ENCODE measurements at regions not wholly inside any gene's neighbourhood (a gene's known extent, or its start where the extent isn't known, plus 50 kb on each side); places are given as distances from the start of the nearest gene placed in this dataset.

DNA sequence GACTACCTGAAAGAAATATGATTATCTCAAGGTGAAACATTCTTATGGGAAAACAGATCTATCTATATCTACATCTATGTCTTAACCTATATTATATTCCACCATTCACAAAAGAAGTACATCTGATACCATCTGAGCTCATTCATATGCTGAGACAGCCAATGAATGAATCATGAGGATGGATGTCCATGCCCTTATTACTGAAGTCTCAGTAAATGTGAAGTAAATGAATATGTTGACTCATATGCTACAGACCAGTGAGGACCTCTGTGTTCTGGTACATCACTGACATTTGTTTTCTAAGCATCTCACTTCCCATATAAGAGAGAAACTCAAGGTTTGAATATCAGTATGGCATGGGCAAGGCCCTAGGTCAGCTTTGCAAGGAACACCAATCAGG is 311.2 kb upstream of the TMC3 start:
- no peaks in the 10 kb centered on the region for H3K27me3 ChIP-seq (ENCODE audit: control insufficient read depth in 1 of 2, insufficient read depth in 1 of 2, low read length in 2 of 2)
- DNase-seq, result no peak
- H4K91ac ChIP-seq (ENCODE audit: low read length), result no peak overlapping the region
- no peak overlapping the region for H3K14ac ChIP-seq (ENCODE audit: low read length in 2 of 2)
- no peak overlapping the region for H3K23ac ChIP-seq (ENCODE audit: low read length in 2 of 2)
- no peak overlapping the region for H2BK120ac ChIP-seq (ENCODE audit: low read depth, low read length)
- H3K9ac ChIP-seq (ENCODE audit: low read length), result no peak overlapping the region
- no peaks in the 10 kb centered on the region for H3K79me1 ChIP-seq (replicated peaks; ENCODE audit: low read length, poor library complexity, severe bottlenecking)
- no peak overlapping the region for H2AK5ac ChIP-seq (ENCODE audit: low read length, severe bottlenecking)
- no peak overlapping the region for H3K18ac ChIP-seq (ENCODE audit: low read depth in 1 of 2, low read length in 2 of 2)
- no peak overlapping the region for H2BK15ac ChIP-seq (ENCODE audit: low read depth, poor library complexity, severe bottlenecking)
- H2AFZ ChIP-seq (ENCODE audit: low read depth, low read length), result no peak overlapping the region
- no peaks in the 10 kb centered on the region for H3K36me3 ChIP-seq (ENCODE audit: control insufficient read depth in 1 of 2, insufficient read depth in 2 of 2, low read depth in 1 of 2, low read length in 2 of 2)
- H2BK5ac ChIP-seq (ENCODE audit: low read depth, low read length, poor library complexity, severe bottlenecking), result no peak overlapping the region
- no peak overlapping the region for H2BK12ac ChIP-seq (ENCODE audit: low read length in 2 of 2)
- H3K27ac ChIP-seq (ENCODE audit: low read length, poor library complexity, severe bottlenecking), result no peak overlapping the region
- H3K4me2 ChIP-seq (ENCODE audit: low read length, poor library complexity, severe bottlenecking), result no peak overlapping the region
- no peaks in the 10 kb centered on the region for H3K4me1 ChIP-seq (ENCODE audit: control insufficient read depth, insufficient read depth, low read depth, low read length)
- peaks cover 20% of the 10 kb centered on the region for H3K9me3 ChIP-seq (ENCODE audit: control insufficient read depth, low read length)
- no peak overlapping the region for H4K8ac ChIP-seq (ENCODE audit: low read length)
- no peak overlapping the region for H3K4me3 ChIP-seq (ENCODE audit: insufficient read depth in 1 of 2, low read depth in 1 of 2, low read length in 2 of 2)
- no peak overlapping the region for H3K4ac ChIP-seq (ENCODE audit: low read depth in 1 of 2, low read length in 2 of 2)

DNA sequence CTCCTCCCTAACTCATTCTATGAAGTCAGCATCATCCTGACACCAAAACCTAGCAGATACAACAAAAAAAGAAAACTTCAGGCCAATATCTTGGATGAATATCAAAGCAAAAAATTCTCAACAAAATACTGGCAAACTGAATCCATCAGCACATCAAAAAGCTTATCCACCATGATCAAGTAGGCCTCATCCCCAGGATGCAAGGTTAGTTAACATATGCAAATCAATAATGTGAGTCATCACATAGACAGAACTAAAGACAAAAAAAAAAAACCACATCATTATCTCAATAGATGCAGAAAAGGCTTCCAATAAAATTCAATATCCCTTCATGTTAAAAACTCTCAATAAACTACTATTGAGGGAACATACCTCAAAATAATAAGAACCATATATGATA is 306.8 kb upstream of the TMC3 start:
- Histone ChIP-seq H4K91ac (ENCODE audit: low read length) (no peak overlapping the region), H3K4me2 (ENCODE audit: low read length, poor library complexity, severe bottlenecking) (no peak overlapping the region), H3K9me3 (ENCODE audit: control insufficient read depth, low read length) (peaks cover 31% of the 10 kb centered on the region), H3K4ac (ENCODE audit: low read depth in 1 of 2, low read length in 2 of 2) (no peak overlapping the region), H3K14ac (ENCODE audit: low read length in 2 of 2) (no peak overlapping the region), H3K23ac (ENCODE audit: low read length in 2 of 2) (no peak overlapping the region), H2BK120ac (ENCODE audit: low read depth, low read length) (no peak overlapping the region), H4K8ac (ENCODE audit: low read length) (no peak overlapping the region), H2BK12ac (ENCODE audit: low read length in 2 of 2) (no peak overlapping the region), H2BK5ac (ENCODE audit: low read depth, low read length, poor library complexity, severe bottlenecking) (no peak overlapping the region), H3K9ac (ENCODE audit: low read length) (no peak overlapping the region), H2AFZ (ENCODE audit: low read depth, low read length) (no peak overlapping the region), H3K27ac (ENCODE audit: low read length, poor library complexity, severe bottlenecking) (no peak overlapping the region), H2BK15ac (ENCODE audit: low read depth, poor library complexity, severe bottlenecking) (no peak overlapping the region), H3K4me1 (ENCODE audit: control insufficient read depth, insufficient read depth, low read depth, low read length) (no peaks in the 10 kb centered on the region), H3K36me3 (ENCODE audit: control insufficient read depth in 1 of 2, insufficient read depth in 2 of 2, low read depth in 1 of 2, low read length in 2 of 2) (no peaks in the 10 kb centered on the region), H3K18ac (ENCODE audit: low read depth in 1 of 2, low read length in 2 of 2) (no peak overlapping the region), H3K27me3 (ENCODE audit: control insufficient read depth in 1 of 2, insufficient read depth in 1 of 2, low read length in 2 of 2) (no peaks in the 10 kb centered on the region), H3K79me1 (replicated peaks; ENCODE audit: low read length, poor library complexity, severe bottlenecking) (no peaks in the 10 kb centered on the region), H2AK5ac (ENCODE audit: low read length, severe bottlenecking) (no peak overlapping the region), H3K4me3 (ENCODE audit: insufficient read depth in 1 of 2, low read depth in 1 of 2, low read length in 2 of 2) (no peak overlapping the region)
- no peak for DNase-seq

DNA sequence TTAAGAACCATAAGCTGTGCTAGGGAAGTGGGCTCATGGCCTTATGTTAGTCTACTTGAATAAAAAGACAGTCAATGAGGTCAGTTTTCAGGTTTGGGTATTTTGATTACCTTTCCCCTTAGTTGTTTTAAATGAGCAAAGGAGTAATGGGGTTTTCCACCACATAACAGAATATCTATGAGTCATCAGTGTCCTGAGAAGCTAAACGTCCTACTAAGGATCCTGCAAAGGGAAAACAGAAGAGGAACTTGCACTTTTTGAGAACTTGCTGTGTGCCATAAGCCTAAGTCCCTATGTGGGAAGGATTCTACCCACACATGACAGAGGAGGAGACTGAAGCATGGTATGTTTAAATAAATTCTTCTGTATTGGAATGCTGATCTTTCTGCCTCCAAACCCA is 292.8 kb upstream of the TMC3 start:
- Histone ChIP-seq H4K8ac (ENCODE audit: low read length) (no peak overlapping the region), H3K4me3 (ENCODE audit: insufficient read depth in 1 of 2, low read depth in 1 of 2, low read length in 2 of 2) (no peak overlapping the region)
- peak; percentile 1 for DNase-seq

DNA sequence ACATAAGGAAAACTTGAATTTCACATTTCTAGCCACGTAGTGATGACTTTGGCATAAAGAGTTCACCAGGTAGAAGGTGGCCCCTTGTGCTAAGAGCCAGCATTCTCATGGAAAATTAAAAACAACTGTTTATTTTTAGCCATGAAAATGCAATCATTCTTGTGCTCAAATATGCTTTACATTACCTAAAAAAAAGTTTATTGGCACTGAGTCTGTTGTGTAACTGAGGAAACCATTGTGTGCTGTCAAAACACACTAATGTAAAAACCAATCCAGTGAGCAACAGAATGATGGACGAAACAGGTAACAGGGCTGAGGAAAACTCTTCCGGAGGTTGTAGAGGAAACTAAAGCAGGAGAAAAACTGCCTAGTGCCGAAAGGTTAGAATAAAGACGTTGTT is 287.0 kb upstream of the TMC3 start:
- Histone ChIP-seq H2BK120ac (ENCODE audit: low read depth, low read length) (no peak overlapping the region), H3K9ac (ENCODE audit: low read length) (no peak overlapping the region), H4K8ac (ENCODE audit: low read length) (no peak overlapping the region), H3K4me1 (ENCODE audit: control insufficient read depth, insufficient read depth, low read depth, low read length) (no peaks in the 10 kb centered on the region), H4K91ac (ENCODE audit: low read length) (no peak overlapping the region), H3K14ac (ENCODE audit: low read length in 2 of 2) (no peak overlapping the region), H3K27me3 (ENCODE audit: control insufficient read depth in 1 of 2, insufficient read depth in 1 of 2, low read length in 2 of 2) (no peaks in the 10 kb centered on the region), H3K4me3 (ENCODE audit: insufficient read depth in 1 of 2, low read depth in 1 of 2, low read length in 2 of 2) (no peak overlapping the region), H3K36me3 (ENCODE audit: control insufficient read depth in 1 of 2, insufficient read depth in 2 of 2, low read depth in 1 of 2, low read length in 2 of 2) (no peaks in the 10 kb centered on the region), H2BK5ac (ENCODE audit: low read depth, low read length, poor library complexity, severe bottlenecking) (no peak overlapping the region), H3K4me2 (ENCODE audit: low read length, poor library complexity, severe bottlenecking) (no peak overlapping the region), H2AK5ac (ENCODE audit: low read length, severe bottlenecking) (no peak overlapping the region), H2BK12ac (ENCODE audit: low read length in 2 of 2) (no peak overlapping the region), H3K79me1 (replicated peaks; ENCODE audit: low read length, poor library complexity, severe bottlenecking) (no peaks in the 10 kb centered on the region), H3K9me3 (ENCODE audit: control insufficient read depth, low read length) (no peaks in the 10 kb centered on the region), H3K23ac (ENCODE audit: low read length in 2 of 2) (no peak overlapping the region), H3K18ac (ENCODE audit: low read depth in 1 of 2, low read length in 2 of 2) (no peak overlapping the region), H3K4ac (ENCODE audit: low read depth in 1 of 2, low read length in 2 of 2) (no peak overlapping the region), H3K27ac (ENCODE audit: low read length, poor library complexity, severe bottlenecking) (no peak overlapping the region), H2BK15ac (ENCODE audit: low read depth, poor library complexity, severe bottlenecking) (no peak overlapping the region), H2AFZ (ENCODE audit: low read depth, low read length) (no peak overlapping the region)
- 83% methylated on average over 4 of the region's 5 CpGs for WGBS
- no peak for DNase-seq

More for the DNA sequence above, 292.8 kb upstream of the TMC3 start:
- Histone ChIP-seq H3K27me3 (ENCODE audit: control insufficient read depth in 1 of 2, insufficient read depth in 1 of 2, low read length in 2 of 2) (no peaks in the 10 kb centered on the region), H3K23ac (ENCODE audit: low read length in 2 of 2) (no peak overlapping the region), H3K79me1 (replicated peaks; ENCODE audit: low read length, poor library complexity, severe bottlenecking) (no peaks in the 10 kb centered on the region), H3K27ac (ENCODE audit: low read length, poor library complexity, severe bottlenecking) (no peak overlapping the region), H3K9ac (ENCODE audit: low read length) (no peak overlapping the region), H2AFZ (ENCODE audit: low read depth, low read length) (no peak overlapping the region), H3K4ac (ENCODE audit: low read depth in 1 of 2, low read length in 2 of 2) (no peak overlapping the region), H3K14ac (ENCODE audit: low read length in 2 of 2) (no peak overlapping the region), H3K18ac (ENCODE audit: low read depth in 1 of 2, low read length in 2 of 2) (no peak overlapping the region), H4K91ac (ENCODE audit: low read length) (no peak overlapping the region), H2AK5ac (ENCODE audit: low read length, severe bottlenecking) (no peak overlapping the region), H2BK12ac (ENCODE audit: low read length in 2 of 2) (no peak overlapping the region), H3K9me3 (ENCODE audit: control insufficient read depth, low read length) (no peaks in the 10 kb centered on the region), H2BK5ac (ENCODE audit: low read depth, low read length, poor library complexity, severe bottlenecking) (no peak overlapping the region), H3K4me1 (ENCODE audit: control insufficient read depth, insufficient read depth, low read depth, low read length) (no peaks in the 10 kb centered on the region), H2BK120ac (ENCODE audit: low read depth, low read length) (no peak overlapping the region), H3K4me2 (ENCODE audit: low read length, poor library complexity, severe bottlenecking) (no peak overlapping the region), H3K36me3 (ENCODE audit: control insufficient read depth in 1 of 2, insufficient read depth in 2 of 2, low read depth in 1 of 2, low read length in 2 of 2) (no peaks in the 10 kb centered on the region), H2BK15ac (ENCODE audit: low read depth, poor library complexity, severe bottlenecking) (no peak overlapping the region)
- no CpG with 5 or more reads among the region's 1 CpG for WGBS
